Liver (tissue), 3 donors: ENCODE measurements at regions not wholly inside any gene's neighbourhood (a gene's known extent, or its start where the extent isn't known, plus 50 kb on each side); places are given as distances from the start of the nearest gene placed in this dataset.

Experiments used
- ATF3 ChIP-seq: IDR thresholded peaks from 2 replicates; pipeline ENCODE4 v1.6.1; 2016; ENCODE audit warnings: antibody characterized with exemption
- CTCF ChIP-seq: fragments of 150-350 bp; IDR thresholded peaks from 2 replicates; pipeline ENCODE4 v1.5.1; 2017; ENCODE audit warnings: improper control_type of control experiment, low read depth, low read length; ENCODE audit not compliant: missing input control
- EGR1 ChIP-seq, 2 donors: IDR thresholded peaks; 2 replicates each; pipeline ENCODE4 v1.6.1; 2016 to 2018; ENCODE audit warnings: antibody characterized with exemption in 2 of 2, low read depth in 2 of 2
- GABPA ChIP-seq, 2 donors: IDR thresholded peaks in 1 of 2; conservative IDR thresholded peaks in 1 of 2; 2 replicates each; pipeline ENCODE4 v1.6.1; 2016; ENCODE audit warnings: antibody characterized with exemption in 2 of 2, mild to moderate bottlenecking in 1 of 2, moderate library complexity in 1 of 2
- JUND ChIP-seq, 2 donors: IDR thresholded peaks; 2 replicates each; pipeline ENCODE4 v1.6.1; 2016; ENCODE audit warnings: antibody characterized with exemption in 2 of 2
- MAX ChIP-seq: IDR thresholded peaks from 2 replicates; pipeline ENCODE4 v1.6.1; 2016; ENCODE audit warnings: antibody characterized with exemption
- RAD21 ChIP-seq, 2 donors: IDR thresholded peaks; 2 replicates each; pipeline ENCODE4 v1.6.1; 2016; ENCODE audit warnings: antibody characterized with exemption in 2 of 2, mild to moderate bottlenecking in 2 of 2
- REST ChIP-seq: IDR thresholded peaks from 2 replicates; pipeline ENCODE4 v1.6.1; 2016; ENCODE audit warnings: antibody characterized with exemption, mild to moderate bottlenecking
- TAF1 ChIP-seq: conservative IDR thresholded peaks from 2 replicates; pipeline ENCODE4 v1.6.1; 2016; ENCODE audit warnings: antibody characterized with exemption, mild to moderate bottlenecking
- ZBTB33 ChIP-seq: IDR thresholded peaks from 2 replicates; pipeline ENCODE4 v1.6.1; 2016; ENCODE audit warnings: antibody characterized with exemption
- donor health status: healthy.
- donor health status: healthy.

GRCh38 chrX:149248073-149248625, 257.0 kb downstream of the IDS start:
- no peak for TF ChIP-seq EGR1 (IDR thresholded peaks at IDR 0.05; ENCODE audit: low read depth in 2 of 2)
- no peak for TF ChIP-seq ATF3
- no peak for TF ChIP-seq CTCF
- TF ChIP-seq RAD21 (IDR thresholded peaks at IDR 0.05) = no peak
- TF ChIP-seq REST = no peak
- TF ChIP-seq ZBTB33 = no peak
- no peak for TF ChIP-seq MAX
- TF ChIP-seq GABPA (IDR thresholded peaks at IDR 0.05 in 1 of 2, conservative IDR thresholded peaks at IDR 0.05 in 1 of 2) = no peak
- TF ChIP-seq JUND (IDR thresholded peaks at IDR 0.05) = no peak
- TF ChIP-seq TAF1 = no peak
